Osteoblast (primary cell): ENCODE measurements at regions not wholly inside any gene's neighbourhood (a gene's known extent, or its start where the extent isn't known, plus 50 kb on each side); places are given as distances from the start of the nearest gene placed in this dataset.

Experiments
- DNase-seq: peaks from one replicate; pipeline ENCODE4 v3.0.0; 2011; ENCODE audit warnings: low spot score, mixed read lengths; ENCODE audit not compliant: insufficient read length; ENCODE audit errors: missing footprints
- H2AFZ ChIP-seq: 2 replicates; pipeline ENCODE4 v1.6.0; 2011; ENCODE audit warnings: mild to moderate bottlenecking, low read length
- H3K27ac ChIP-seq: 2 replicates; pipeline ENCODE4 v1.5.1; 2011; ENCODE audit warnings: mild to moderate bottlenecking, low read depth, low read length, moderate library complexity
- H3K27me3 ChIP-seq: 2 replicates; pipeline ENCODE4 v1.6.0; 2012; ENCODE audit warnings: mild to moderate bottlenecking, control low read depth, inconsistent platforms, low read length, moderate library complexity; ENCODE audit not compliant: insufficient read depth
- H3K36me3 ChIP-seq: 2 replicates; pipeline ENCODE4 v1.5.1; 2011; ENCODE audit warnings: mild to moderate bottlenecking, low read length, control low read depth, moderate library complexity; ENCODE audit not compliant: insufficient read depth
- H3K4me1 ChIP-seq: 2 replicates; pipeline ENCODE4 v1.5.1; 2011; ENCODE audit warnings: mild to moderate bottlenecking, low read length, control low read depth, moderate library complexity; ENCODE audit not compliant: insufficient read depth
- H3K4me2 ChIP-seq: 2 replicates; pipeline ENCODE4 v1.6.0; 2011; ENCODE audit warnings: mild to moderate bottlenecking, low read length; ENCODE audit not compliant: insufficient read depth
- H3K4me3 ChIP-seq: fragments of 200-600 bp; sonication (generic); 3 replicates; pipeline ENCODE4 v1.5.1; 2012; ENCODE audit warnings: mild to moderate bottlenecking, low read length, inconsistent platforms; ENCODE audit not compliant: insufficient read depth
- H3K79me2 ChIP-seq: 2 replicates; pipeline ENCODE4 v1.6.0; 2012; ENCODE audit warnings: mild to moderate bottlenecking, low read length, control low read depth, inconsistent platforms; ENCODE audit not compliant: insufficient read depth
- H3K9me3 ChIP-seq: 2 replicates; pipeline ENCODE4 v1.5.1; 2011; ENCODE audit warnings: low read depth, low read length, control low read depth
- H4K20me1 ChIP-seq: 2 replicates; pipeline ENCODE4 v1.6.0; 2012; ENCODE audit warnings: mild to moderate bottlenecking, low read length, control low read depth; ENCODE audit not compliant: insufficient read depth
- CTCF ChIP-seq: IDR thresholded peaks from 2 replicates; pipeline ENCODE4 v1.5.1; 2011; ENCODE audit warnings: mild to moderate bottlenecking, low read depth, low read length, moderate library complexity; ENCODE audit errors: extremely low read depth

DNA sequence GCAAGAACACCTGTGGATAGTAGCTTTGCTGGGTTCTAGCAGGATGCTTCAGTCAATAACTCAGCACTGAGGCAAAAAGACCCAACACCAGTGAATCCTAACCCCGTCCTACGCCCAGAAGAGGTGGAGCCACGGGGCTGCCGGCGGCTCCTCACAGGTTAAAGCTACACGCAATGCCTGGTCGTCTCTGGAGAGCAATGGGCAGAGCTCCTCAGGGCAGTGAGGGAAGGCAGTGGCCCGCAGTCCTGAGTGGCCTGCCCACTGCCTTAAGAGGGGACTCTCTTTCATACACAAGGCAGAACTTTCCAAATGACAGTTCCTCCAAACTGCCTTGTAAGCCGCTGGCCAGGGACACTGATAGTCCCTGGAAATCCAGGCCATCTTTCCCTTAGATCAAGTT, 244.2 kb upstream of the IRX2 start:
- Histone ChIP-seq H3K4me1 (no peaks in the 10 kb centered on the region), H3K9me3 (no peaks in the 10 kb centered on the region), H3K79me2 (no peaks in the 10 kb centered on the region), H2AFZ (no peak overlapping the region), H4K20me1 (no peaks in the 10 kb centered on the region), H3K4me3 (no peak overlapping the region), H3K4me2 (no peak overlapping the region), H3K27ac (no peak overlapping the region), H3K27me3 (no peaks in the 10 kb centered on the region), H3K36me3 (no peaks in the 10 kb centered on the region)
- no peak for TF ChIP-seq CTCF
- DNase-seq = no peak

DNA sequence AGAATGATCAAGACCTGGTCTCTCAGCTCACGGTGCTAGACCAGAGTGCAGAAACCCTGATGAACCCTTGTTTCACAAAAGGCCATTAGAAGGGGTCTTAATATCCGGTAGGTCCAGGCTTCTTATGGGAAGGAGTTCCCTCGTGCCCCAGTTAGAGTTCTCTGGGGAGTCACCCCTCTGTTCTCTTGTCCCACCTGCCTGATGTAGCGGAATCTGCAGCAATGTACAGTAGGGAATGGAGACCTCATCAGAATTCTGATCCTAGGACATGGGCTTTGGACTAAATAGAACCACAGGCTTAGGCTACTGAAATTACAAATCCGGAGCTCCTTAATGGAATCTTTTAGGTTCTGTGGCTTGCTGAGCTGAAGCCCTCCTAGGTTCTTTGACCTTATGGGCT, 243.6 kb upstream of the IRX2 start:
- H3K36me3 ChIP-seq = no peaks in the 10 kb centered on the region
- no peak overlapping the region for H3K4me3 ChIP-seq
- TF ChIP-seq CTCF = no peak
- H3K9me3 ChIP-seq = no peaks in the 10 kb centered on the region
- no peaks in the 10 kb centered on the region for H3K4me1 ChIP-seq
- H4K20me1 ChIP-seq = no peaks in the 10 kb centered on the region
- DNase-seq = peak; percentile 77
- no peak overlapping the region for H3K27ac ChIP-seq
- no peaks in the 10 kb centered on the region for H3K79me2 ChIP-seq
- no peak overlapping the region for H3K4me2 ChIP-seq
- H3K27me3 ChIP-seq = no peaks in the 10 kb centered on the region
- H2AFZ ChIP-seq = no peak overlapping the region

- TF ChIP-seq CTCF = no peak
- Histone ChIP-seq H4K20me1 (no peaks in the 10 kb centered on the region), H2AFZ (no peak overlapping the region), H3K4me3 (no peak overlapping the region), H3K4me1 (no peaks in the 10 kb centered on the region), H3K4me2 (no peak overlapping the region), H3K79me2 (no peaks in the 10 kb centered on the region), H3K9me3 (no peaks in the 10 kb centered on the region), H3K27me3 (no peaks in the 10 kb centered on the region), H3K27ac (no peak overlapping the region), H3K36me3 (no peaks in the 10 kb centered on the region)
- DNase-seq = no peak
Measured at GRCh38 chr5:2993771-2994170, 242.3 kb upstream of the IRX2 start.

DNA sequence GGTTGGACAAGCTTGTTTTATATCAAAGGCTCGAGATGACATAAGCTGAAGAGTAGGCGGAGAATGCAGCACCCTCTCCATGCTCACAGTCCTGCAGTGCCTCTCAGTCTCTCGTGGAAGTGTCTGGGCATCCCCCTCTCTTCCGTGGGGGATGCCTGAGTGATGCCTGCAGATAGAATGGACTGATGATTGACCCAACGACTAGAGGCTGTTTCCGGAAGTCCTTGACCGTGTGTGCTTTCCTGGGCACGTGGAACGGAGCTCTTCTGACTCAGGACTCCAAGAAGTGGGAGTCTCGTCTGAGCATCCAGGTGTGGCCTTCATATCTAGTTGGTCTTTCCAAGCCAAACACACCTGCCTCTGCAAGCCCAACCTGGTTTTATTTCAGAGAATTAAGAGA, 241.8 kb upstream of the IRX2 start:
- H3K27ac ChIP-seq = no peak overlapping the region
- no peaks in the 10 kb centered on the region for H4K20me1 ChIP-seq
- H2AFZ ChIP-seq = no peak overlapping the region
- H3K4me1 ChIP-seq = no peaks in the 10 kb centered on the region
- no peak overlapping the region for H3K4me2 ChIP-seq
- no peak overlapping the region for H3K4me3 ChIP-seq
- no peaks in the 10 kb centered on the region for H3K9me3 ChIP-seq
- H3K79me2 ChIP-seq = no peaks in the 10 kb centered on the region
- H3K36me3 ChIP-seq = no peaks in the 10 kb centered on the region
- no peak for TF ChIP-seq CTCF
- DNase-seq = no peak
- no peaks in the 10 kb centered on the region for H3K27me3 ChIP-seq
